ENCODE measurements at regions not wholly inside any gene's neighbourhood (a gene's known extent, or its start where the extent isn't known, plus 50 kb on each side); places are given as distances from the start of the nearest gene placed in this dataset.

GRCh38 chr7:136055266-136055665, 78.1 kb upstream of the MTPN start:
- TF ChIP-seq CTCF (IDR thresholded peaks at IDR 0.05) (no peak), POLR2A (IDR thresholded peaks at IDR 0.05) (no peak)
